ENCODE measurements at regions not wholly inside any gene's neighbourhood (a gene's known extent, or its start where the extent isn't known, plus 50 kb on each side); places are given as distances from the start of the nearest gene placed in this dataset.

DNA sequence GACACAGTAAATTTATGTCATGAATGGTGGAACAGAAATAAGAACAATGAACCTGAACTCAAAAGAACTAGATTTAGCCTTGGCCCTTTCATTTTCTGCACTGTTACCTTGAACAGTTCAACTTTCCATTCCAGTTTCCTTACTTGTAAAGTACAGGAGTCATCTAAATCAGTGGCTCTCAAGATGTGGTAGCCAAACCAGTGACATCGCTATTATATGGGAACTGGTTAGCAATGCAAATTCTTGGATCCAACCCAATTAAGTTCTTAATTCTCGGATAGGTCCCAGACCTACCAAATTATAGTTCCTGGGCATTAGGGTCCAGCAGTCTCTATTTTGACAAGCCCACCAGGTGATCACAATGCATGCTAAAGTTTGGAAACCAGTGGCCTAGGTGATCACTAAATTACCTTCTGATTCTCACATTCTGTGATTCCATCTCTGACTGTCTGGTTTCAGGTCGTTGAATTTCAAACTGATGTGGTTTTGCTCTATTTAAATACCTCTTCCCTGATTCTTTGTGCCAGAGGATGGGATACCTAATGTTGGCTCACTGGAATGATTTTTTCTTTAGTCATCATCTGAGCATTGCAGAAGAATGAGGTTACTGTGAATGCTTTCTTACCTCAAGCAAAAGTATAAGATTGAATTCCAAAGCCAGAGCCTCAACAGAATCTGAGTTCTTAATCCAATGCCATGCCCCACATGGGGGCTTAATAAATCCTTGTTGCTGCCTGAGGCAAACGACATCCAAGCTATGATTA is 253.8 kb downstream of the ENC1 start:
- no peaks in the 10 kb centered on the region for H3K36me3 ChIP-seq (ENCODE audit: control insufficient read depth in 2 of 2, insufficient read depth in 2 of 2, low read length in 1 of 2)
- ChIA-PET POLR2A (no interaction called here), RAD21 (ENCODE audit: unreplicated experiment) (no interaction called here), CTCF (no interaction called here), SMC1A (ENCODE audit: uncharacterized antibody, unreplicated experiment) (no interaction called here)
- no peak for DNase-seq (ENCODE audit: low read depth, low spot score)
- H3K27me3 ChIP-seq (replicated peaks in 1 of 2; ENCODE audit: control insufficient read depth in 2 of 2, insufficient read depth in 2 of 2, low read length in 1 of 2) = no peaks in the 10 kb centered on the region
- H3K27ac ChIP-seq (ENCODE audit: control insufficient read depth, insufficient read depth) = no peak overlapping the region
- in situ Hi-C loops (cut with MboI) = no loop called here
- no peaks in the 10 kb centered on the region for H3K79me2 ChIP-seq (ENCODE audit: control insufficient read depth, insufficient read depth, low read length)
- H3K4me3 ChIP-seq = no peak overlapping the region
- H3K4me2 ChIP-seq (ENCODE audit: control insufficient read depth, insufficient read depth) = no peak overlapping the region
- no peak overlapping the region for H2AFZ ChIP-seq (ENCODE audit: control insufficient read depth, low read depth, low read length)
- H3K4me1 ChIP-seq (ENCODE audit: control insufficient read depth, insufficient read depth, low read length) = no peaks in the 10 kb centered on the region
- intact Hi-C loops (cut with micrococcal nuclease; ENCODE audit: unreplicated experiment) = loop anchor here (5.0 kb wide), 1 partner anchor 349 kb away; no protein-coding TSS in a partner anchor
- no peaks in the 10 kb centered on the region for H4K20me1 ChIP-seq (ENCODE audit: control insufficient read depth, insufficient read depth)
- FAIRE-seq = no peak
- no peak overlapping the region for H3K9ac ChIP-seq (ENCODE audit: control insufficient read depth, insufficient read depth, low read length)
- H3K9me3 ChIP-seq (replicated peaks; ENCODE audit: control insufficient read depth, insufficient read depth, low read length) = no peaks in the 10 kb centered on the region; the same call in 1 of the 3 replicates
- TF ChIP-seq, protein P1, sequence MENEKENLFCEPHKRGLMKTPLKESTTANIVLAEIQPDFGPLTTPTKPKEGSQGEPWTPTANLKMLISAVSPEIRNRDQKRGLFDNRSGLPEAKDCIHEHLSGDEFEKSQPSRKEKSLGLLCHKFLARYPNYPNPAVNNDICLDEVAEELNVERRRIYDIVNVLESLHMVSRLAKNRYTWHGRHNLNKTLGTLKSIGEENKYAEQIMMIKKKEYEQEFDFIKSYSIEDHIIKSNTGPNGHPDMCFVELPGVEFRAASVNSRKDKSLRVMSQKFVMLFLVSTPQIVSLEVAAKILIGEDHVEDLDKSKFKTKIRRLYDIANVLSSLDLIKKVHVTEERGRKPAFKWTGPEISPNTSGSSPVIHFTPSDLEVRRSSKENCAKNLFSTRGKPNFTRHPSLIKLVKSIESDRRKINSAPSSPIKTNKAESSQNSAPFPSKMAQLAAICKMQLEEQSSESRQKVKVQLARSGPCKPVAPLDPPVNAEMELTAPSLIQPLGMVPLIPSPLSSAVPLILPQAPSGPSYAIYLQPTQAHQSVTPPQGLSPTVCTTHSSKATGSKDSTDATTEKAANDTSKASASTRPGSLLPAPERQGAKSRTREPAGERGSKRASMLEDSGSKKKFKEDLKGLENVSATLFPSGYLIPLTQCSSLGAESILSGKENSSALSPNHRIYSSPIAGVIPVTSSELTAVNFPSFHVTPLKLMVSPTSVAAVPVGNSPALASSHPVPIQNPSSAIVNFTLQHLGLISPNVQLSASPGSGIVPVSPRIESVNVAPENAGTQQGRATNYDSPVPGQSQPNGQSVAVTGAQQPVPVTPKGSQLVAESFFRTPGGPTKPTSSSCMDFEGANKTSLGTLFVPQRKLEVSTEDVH (IDR thresholded peaks at IDR 0.05; ENCODE audit: low read depth, partially characterized antibody) = no peak
- no peak for TF ChIP-seq RAD51 (IDR thresholded peaks at IDR 0.05)
- no peak for TF ChIP-seq RFX5 (IDR thresholded peaks at IDR 0.05; ENCODE audit: low read depth, low read length)
- TF ChIP-seq, protein P2, sequence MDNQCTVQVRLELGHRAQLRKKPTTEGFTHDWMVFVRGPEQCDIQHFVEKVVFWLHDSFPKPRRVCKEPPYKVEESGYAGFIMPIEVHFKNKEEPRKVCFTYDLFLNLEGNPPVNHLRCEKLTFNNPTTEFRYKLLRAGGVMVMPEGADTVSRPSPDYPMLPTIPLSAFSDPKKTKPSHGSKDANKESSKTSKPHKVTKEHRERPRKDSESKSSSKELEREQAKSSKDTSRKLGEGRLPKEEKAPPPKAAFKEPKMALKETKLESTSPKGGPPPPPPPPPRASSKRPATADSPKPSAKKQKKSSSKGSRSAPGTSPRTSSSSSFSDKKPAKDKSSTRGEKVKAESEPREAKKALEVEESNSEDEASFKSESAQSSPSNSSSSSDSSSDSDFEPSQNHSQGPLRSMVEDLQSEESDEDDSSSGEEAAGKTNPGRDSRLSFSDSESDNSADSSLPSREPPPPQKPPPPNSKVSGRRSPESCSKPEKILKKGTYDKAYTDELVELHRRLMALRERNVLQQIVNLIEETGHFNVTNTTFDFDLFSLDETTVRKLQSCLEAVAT (IDR thresholded peaks at IDR 0.05) = no peak
- no peak for TF ChIP-seq CEBPB (IDR thresholded peaks at IDR 0.05; ENCODE audit: borderline replicate concordance in 1 of 2, low read depth in 2 of 2, low read length in 2 of 2)
- TF ChIP-seq, protein P3, sequence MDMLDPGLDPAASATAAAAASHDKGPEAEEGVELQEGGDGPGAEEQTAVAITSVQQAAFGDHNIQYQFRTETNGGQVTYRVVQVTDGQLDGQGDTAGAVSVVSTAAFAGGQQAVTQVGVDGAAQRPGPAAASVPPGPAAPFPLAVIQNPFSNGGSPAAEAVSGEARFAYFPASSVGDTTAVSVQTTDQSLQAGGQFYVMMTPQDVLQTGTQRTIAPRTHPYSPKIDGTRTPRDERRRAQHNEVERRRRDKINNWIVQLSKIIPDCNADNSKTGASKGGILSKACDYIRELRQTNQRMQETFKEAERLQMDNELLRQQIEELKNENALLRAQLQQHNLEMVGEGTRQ (IDR thresholded peaks at IDR 0.05; ENCODE audit: borderline replicate concordance, low read depth, low read length) = no peak
- no peak for TF ChIP-seq CHD4 (IDR thresholded peaks at IDR 0.05)
- no peak for ATAC-seq
- WGBS (ENCODE audit: insufficient coverage, insufficient replicate concordance, low lambda C conversion rate, missing lambda C conversion rate) = 49% methylated on average over 4 of the region's 4 CpGs
- no TSS peak for BruUV-seq (replicated peaks)
